ENCODE measurements at regions not wholly inside any gene's neighbourhood (a gene's known extent, or its start where the extent isn't known, plus 50 kb on each side); places are given as distances from the start of the nearest gene placed in this dataset.

DNA sequence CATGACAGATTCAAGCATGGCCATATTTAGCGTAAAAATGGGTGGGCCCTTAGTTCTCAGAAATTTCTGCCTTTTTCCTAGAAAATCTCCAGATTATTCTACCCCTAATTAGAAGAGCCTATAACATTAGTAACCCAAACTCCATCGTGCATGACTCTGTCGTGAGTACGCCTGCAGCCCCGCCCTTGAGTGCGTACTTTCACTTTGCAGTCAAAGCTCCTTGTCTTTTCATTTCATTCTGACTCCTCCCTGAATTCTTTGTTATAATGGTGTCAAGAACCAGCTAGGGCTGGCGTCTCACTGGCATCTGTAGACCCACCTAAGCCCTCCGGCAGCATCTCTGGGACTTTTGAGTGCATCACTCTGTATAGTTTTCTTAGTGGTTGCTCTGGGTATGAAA is 61.7 kb upstream of the NOX3 start:
- intact Hi-C loops (cut with micrococcal nuclease), result no loop called here
- Histone ChIP-seq H2BK120ac (ENCODE audit: low read depth, low read length) (no peak overlapping the region), H3K56ac (ENCODE audit: extremely low read depth, insufficient read depth, low read length) (no peak overlapping the region), H3K4me2 (ENCODE audit: low read depth, low read length) (no peak overlapping the region), H4K91ac (ENCODE audit: insufficient read depth, low read depth, low read length) (no peak overlapping the region), H3K4me1 (ENCODE audit: control insufficient read depth, insufficient read depth, low read length) (no peaks in the 10 kb centered on the region), H3K4me3 (ENCODE audit: insufficient read depth, low read depth, low read length) (no peak overlapping the region), H3K18ac (ENCODE audit: low read depth, low read length) (no peak overlapping the region), H3K27ac (ENCODE audit: insufficient read depth, low read length) (no peak overlapping the region), H3K14ac (replicated peaks; ENCODE audit: low read depth, low read length) (no peak overlapping the region), H2BK20ac (ENCODE audit: low read depth, low read length) (no peak overlapping the region), H3K36me3 (ENCODE audit: control insufficient read depth, insufficient read depth, low read length) (no peaks in the 10 kb centered on the region), H2BK5ac (ENCODE audit: low read depth, low read length, poor library complexity, severe bottlenecking) (no peak overlapping the region), H4K20me1 (ENCODE audit: insufficient read depth, low read length) (no peaks in the 10 kb centered on the region), H3K4ac (ENCODE audit: low read depth, low read length) (no peak overlapping the region), H2BK15ac (ENCODE audit: low read depth, low read length) (no peak overlapping the region), H2AK9ac (replicated peaks; ENCODE audit: low read depth, low read length, poor library complexity) (no peak overlapping the region), H3K9me1 (ENCODE audit: insufficient read depth, low read length) (no peaks in the 10 kb centered on the region; the same call in 1 of the 2 replicates), H3K9me3 (ENCODE audit: control insufficient read depth, insufficient read depth, low read length) (no peaks in the 10 kb centered on the region), H3K27me3 (ENCODE audit: control insufficient read depth, insufficient read depth, low read length) (no peaks in the 10 kb centered on the region), H3K9ac (ENCODE audit: low read depth, low read length) (no peak overlapping the region), H4K5ac (ENCODE audit: low read depth, low read length) (no peak overlapping the region), H2AFZ (replicated peaks; ENCODE audit: low read length, poor library complexity) (no peak overlapping the region), H2AK5ac (ENCODE audit: low read depth, low read length) (no peak overlapping the region), H3K79me1 (ENCODE audit: low read depth in 1 of 2, low read length in 2 of 2) (no peaks in the 10 kb centered on the region), H3K23ac (ENCODE audit: low read depth, low read length) (no peak overlapping the region), H4K8ac (ENCODE audit: low read depth in 2 of 2, low read length in 2 of 2) (no peak overlapping the region)
- ChIA-PET POLR2A (ENCODE audit: unreplicated experiment) (no interaction called here), CTCF (no interaction called here)
- dilution Hi-C loops (cut with HindIII; ENCODE audit: low sequenced_read_pairs, unreplicated experiment), result no loop called here
- in situ Hi-C loops (cut with MboI; ENCODE audit: low sequenced_read_pairs), result no loop called here
- TF ChIP-seq NFE2L2 (IDR thresholded peaks at IDR 0.05; ENCODE audit: low read depth, low read length), result no peak
- no peak for TF ChIP-seq USF2 (IDR thresholded peaks at IDR 0.05; ENCODE audit: low read depth, low read length)
- no peak for TF ChIP-seq CHD1 (IDR thresholded peaks at IDR 0.05; ENCODE audit: low read depth, low read length)
- TF ChIP-seq POLR2A (IDR thresholded peaks at IDR 0.05; ENCODE audit: low read depth, low read length), result no peak
- no peak for TF ChIP-seq CEBPB (IDR thresholded peaks at IDR 0.05; ENCODE audit: low read depth, low read length)
- TF ChIP-seq, protein P1, sequence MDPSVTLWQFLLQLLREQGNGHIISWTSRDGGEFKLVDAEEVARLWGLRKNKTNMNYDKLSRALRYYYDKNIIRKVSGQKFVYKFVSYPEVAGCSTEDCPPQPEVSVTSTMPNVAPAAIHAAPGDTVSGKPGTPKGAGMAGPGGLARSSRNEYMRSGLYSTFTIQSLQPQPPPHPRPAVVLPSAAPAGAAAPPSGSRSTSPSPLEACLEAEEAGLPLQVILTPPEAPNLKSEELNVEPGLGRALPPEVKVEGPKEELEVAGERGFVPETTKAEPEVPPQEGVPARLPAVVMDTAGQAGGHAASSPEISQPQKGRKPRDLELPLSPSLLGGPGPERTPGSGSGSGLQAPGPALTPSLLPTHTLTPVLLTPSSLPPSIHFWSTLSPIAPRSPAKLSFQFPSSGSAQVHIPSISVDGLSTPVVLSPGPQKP (IDR thresholded peaks at IDR 0.05; ENCODE audit: borderline replicate concordance, low read depth, low read length), result no peak
- no peak for TF ChIP-seq RFX5 (IDR thresholded peaks at IDR 0.05; ENCODE audit: low read depth, low read length)
- TF ChIP-seq CTCF (conservative IDR thresholded peaks at IDR 0.05; ENCODE audit: low read depth, low read length), result no peak
- TF ChIP-seq MAZ (IDR thresholded peaks at IDR 0.05; ENCODE audit: borderline replicate concordance, low read depth, low read length), result no peak
- no peak for TF ChIP-seq MXI1 (IDR thresholded peaks at IDR 0.05; ENCODE audit: borderline replicate concordance, low read depth, low read length)
- no peak for TF ChIP-seq FOS (IDR thresholded peaks at IDR 0.05; ENCODE audit: low read depth, low read length)
- no peak for TF ChIP-seq MAFK (IDR thresholded peaks at IDR 0.05; ENCODE audit: low read depth, low read length)
- TF ChIP-seq SMC3 (IDR thresholded peaks at IDR 0.05; ENCODE audit: low read depth, low read length), result no peak
- no peak for TF ChIP-seq RCOR1 (IDR thresholded peaks at IDR 0.05; ENCODE audit: insufficient replicate concordance, low read length)
- TF ChIP-seq RAD21 (IDR thresholded peaks at IDR 0.05; ENCODE audit: low read length), result no peak
- TF ChIP-seq BHLHE40 (IDR thresholded peaks at IDR 0.05; ENCODE audit: low read depth, low read length), result no peak
- DNase-seq (no peak), ATAC-seq (ENCODE audit: low read depth) (no peak)
- WGBS, 2 experiments (ENCODE audit: extremely low coverage in 2 of 2, insufficient read length in 1 of 2), result 100% methylated on average over 1 of the region's 8 CpGs; no CpG with 5 or more reads in 1 of the 2 experiments
- BruUV-seq (replicated peaks), result no TSS peak
